Sigmoid colon (tissue), 3 donors: ENCODE measurements at regions not wholly inside any gene's neighbourhood (a gene's known extent, or its start where the extent isn't known, plus 50 kb on each side); places are given as distances from the start of the nearest gene placed in this dataset.

Experiments used
- CTCF ChIP-seq, 4 experiments: fragments of 450-650 bp in 3 of 4; fragments of 200-600 bp in 1 of 4; IDR thresholded peaks; one replicate each; pipeline ENCODE4 v1.5.1; 2016 to 2019; ENCODE audit warnings: antibody characterized with exemption in 4 of 4, mild to moderate bottlenecking in 3 of 4, moderate library complexity in 2 of 4
- POLR2A ChIP-seq, 2 donors: fragments of 450-650 bp; IDR thresholded peaks; one replicate each; pipeline ENCODE4 v1.6.1; 2016; ENCODE audit warnings: antibody characterized with exemption in 2 of 2, mild to moderate bottlenecking in 2 of 2, moderate library complexity in 2 of 2

GRCh38 chr6:67839818-67840217 lies 795.3 kb upstream of the ADGRB3 start:
- TF ChIP-seq CTCF (IDR thresholded peaks at IDR 0.05), result no peak
- no peak for TF ChIP-seq POLR2A (IDR thresholded peaks at IDR 0.05)
